Common myeloid progenitor, CD34-positive (primary cell): ENCODE measurements at regions not wholly inside any gene's neighbourhood (a gene's known extent, or its start where the extent isn't known, plus 50 kb on each side); places are given as distances from the start of the nearest gene placed in this dataset.

ENCODE experiments used
- CTCF ChIA-PET: fragments of 350-600 bp; sonication (Branson Sonifier 250); formaldehyde crosslinking; loops from one replicate; lab custom pipeline; 2021; ENCODE audit warnings: antibody characterized with exemption; lab: Charles Lee
- POLR2A ChIA-PET: fragments of 350-600 bp; sonication (Branson Sonifier 250); formaldehyde crosslinking; loops from one replicate; lab custom pipeline; 2021; ENCODE audit warnings: antibody characterized with exemption; lab: Charles Lee
- DNase-seq, 3 donors: peaks; one replicate each; pipeline versions ENCODE4 v3.0.0 to v3.0.0-alpha.2; 2013
- H3K27ac ChIP-seq, 2 experiments: 1 replicate in 1 of 2; 2 replicates in 1 of 2; pipeline ENCODE4 v1.7.0; 2013; ENCODE audit warnings: inconsistent platforms in 2 of 2, low read length in 2 of 2, mild to moderate bottlenecking in 2 of 2, low read depth in 1 of 2, moderate library complexity in 1 of 2; ENCODE audit not compliant: severe bottlenecking in 2 of 2, insufficient read depth in 1 of 2, poor library complexity in 1 of 2
- H3K27me3 ChIP-seq, 5 experiments: replicated peaks in 2 of 5; 1 replicate in 3 of 5; 2 replicates in 2 of 5; pipeline versions ENCODE4 v1.6.1 to v1.7.0; 2013; ENCODE audit warnings: low read length in 4 of 5, mild to moderate bottlenecking in 2 of 5, moderate library complexity in 2 of 5, inconsistent platforms in 1 of 5; ENCODE audit not compliant: insufficient read depth in 5 of 5, control insufficient read depth in 4 of 5
- H3K36me3 ChIP-seq, 4 experiments: 1 replicate in 2 of 4; 2 replicates in 2 of 4; pipeline versions ENCODE4 v1.6.1 to v1.7.0; 2013; ENCODE audit warnings: low read length in 3 of 4, control low read depth in 1 of 4, mild to moderate bottlenecking in 1 of 4; ENCODE audit not compliant: control insufficient read depth in 4 of 4, insufficient read depth in 4 of 4
- H3K4me1 ChIP-seq, 4 experiments: 1 replicate in 3 of 4; 2 replicates in 1 of 4; pipeline versions ENCODE4 v1.6.1 to v1.7.1; 2013; ENCODE audit warnings: low read length in 3 of 4, mild to moderate bottlenecking in 3 of 4, control low read depth in 1 of 4, inconsistent platforms in 1 of 4, moderate library complexity in 1 of 4; ENCODE audit not compliant: control insufficient read depth in 4 of 4, insufficient read depth in 4 of 4; ENCODE audit errors: control extremely low read depth in 1 of 4
- H3K4me3 ChIP-seq, 7 experiments: 1 replicate in 4 of 7; 2 replicates in 3 of 7; pipeline versions ENCODE4 v1.5.1 to v1.7.0; 2013; ENCODE audit warnings: mild to moderate bottlenecking in 7 of 7, low read length in 6 of 7, moderate library complexity in 6 of 7, inconsistent platforms in 2 of 7, low read depth in 2 of 7, control low read depth in 1 of 7; ENCODE audit not compliant: insufficient read depth in 4 of 7, control insufficient read depth in 1 of 7; ENCODE audit errors: extremely low read depth in 1 of 7
- H3K9me3 ChIP-seq, 5 experiments: 1 replicate in 4 of 5; 2 replicates in 1 of 5; pipeline versions ENCODE4 v1.6.1 to v1.7.1; 2013; ENCODE audit warnings: low read length in 4 of 5, mild to moderate bottlenecking in 2 of 5, inconsistent platforms in 1 of 5, low read depth in 1 of 5, moderate library complexity in 1 of 5; ENCODE audit not compliant: control insufficient read depth in 4 of 5, insufficient read depth in 2 of 5; ENCODE audit errors: control extremely low read depth in 1 of 5
- WGBS: methylation state at CpG from one replicate; pipeline ENCODE4 v1.1.5; 2013; ENCODE audit not compliant: insufficient coverage; 5-methylcytosine and 5-hydroxymethylcytosine counted together

DNA sequence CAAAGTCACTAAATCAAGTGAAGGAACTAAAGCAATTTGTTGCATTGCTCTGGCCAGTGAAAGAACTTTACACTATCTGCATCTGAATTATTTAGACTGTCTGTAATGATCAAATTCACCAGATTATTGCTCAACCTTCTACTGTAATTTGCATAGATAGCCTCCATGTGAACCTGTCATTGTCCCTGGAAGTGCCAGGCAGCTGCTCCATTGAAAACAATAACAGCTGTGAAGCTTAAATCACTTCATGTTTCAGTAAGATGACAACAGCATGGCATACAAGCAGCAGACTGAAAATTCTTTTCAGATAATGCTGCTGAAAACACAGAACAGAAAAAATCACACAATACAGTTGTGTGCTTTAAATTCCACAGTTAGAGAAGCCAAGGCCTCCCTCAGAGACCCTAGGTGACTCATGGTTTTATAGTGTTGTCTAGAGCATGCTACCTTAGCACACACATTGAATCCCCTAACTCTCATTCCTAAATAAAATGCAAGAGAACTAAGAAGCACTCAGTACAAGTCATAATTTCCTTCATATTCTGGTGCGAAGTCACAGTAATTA is 248.9 kb downstream of the TPBG start:
- no peak for DNase-seq
- Histone ChIP-seq H3K27me3 (no peaks in the 10 kb centered on the region), H3K9me3 (no peaks in the 10 kb centered on the region), H3K27ac (no peak overlapping the region), H3K36me3 (no peaks in the 10 kb centered on the region), H3K4me3 (no peak overlapping the region), H3K4me1 (no peaks in the 10 kb centered on the region)
- CTCF ChIA-PET = interaction anchor here (1.1 kb wide), 1 partner anchor 14 kb away, joined by 3 read pairs; no protein-coding TSS in a partner anchor
- WGBS = 100% methylated on average over 1 of the region's 1 CpG
- POLR2A ChIA-PET = no interaction called here

DNA sequence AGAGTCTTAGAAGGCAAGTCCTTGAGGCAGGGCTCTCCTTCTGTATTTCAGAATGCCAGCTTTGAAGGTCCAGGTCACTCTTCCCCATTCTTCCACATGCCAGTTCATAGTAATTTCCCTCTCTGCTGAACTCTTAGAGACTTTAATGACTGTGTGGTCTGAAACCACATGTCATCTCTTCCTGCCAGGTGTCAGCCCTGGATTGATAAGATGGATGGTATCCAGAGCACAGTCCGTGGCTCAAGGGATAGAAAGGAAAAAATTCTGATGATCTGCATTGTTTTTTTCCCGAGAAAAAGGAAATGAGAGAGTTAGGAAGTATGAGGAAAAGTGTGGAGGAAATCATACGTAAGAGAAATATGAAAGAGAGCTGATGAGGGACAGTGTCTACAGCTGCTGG is 250.9 kb downstream of the TPBG start:
- Histone ChIP-seq H3K27ac (no peak overlapping the region), H3K4me1 (no peaks in the 10 kb centered on the region), H3K27me3 (no peaks in the 10 kb centered on the region), H3K9me3 (no peaks in the 10 kb centered on the region), H3K4me3 (no peak overlapping the region), H3K36me3 (no peaks in the 10 kb centered on the region)
- no peak for DNase-seq
- 13% methylated on average over 3 of the region's 3 CpGs for whole genome bisulfite sequencing
- POLR2A ChIA-PET = no interaction called here
- CTCF ChIA-PET = no interaction called here

DNA sequence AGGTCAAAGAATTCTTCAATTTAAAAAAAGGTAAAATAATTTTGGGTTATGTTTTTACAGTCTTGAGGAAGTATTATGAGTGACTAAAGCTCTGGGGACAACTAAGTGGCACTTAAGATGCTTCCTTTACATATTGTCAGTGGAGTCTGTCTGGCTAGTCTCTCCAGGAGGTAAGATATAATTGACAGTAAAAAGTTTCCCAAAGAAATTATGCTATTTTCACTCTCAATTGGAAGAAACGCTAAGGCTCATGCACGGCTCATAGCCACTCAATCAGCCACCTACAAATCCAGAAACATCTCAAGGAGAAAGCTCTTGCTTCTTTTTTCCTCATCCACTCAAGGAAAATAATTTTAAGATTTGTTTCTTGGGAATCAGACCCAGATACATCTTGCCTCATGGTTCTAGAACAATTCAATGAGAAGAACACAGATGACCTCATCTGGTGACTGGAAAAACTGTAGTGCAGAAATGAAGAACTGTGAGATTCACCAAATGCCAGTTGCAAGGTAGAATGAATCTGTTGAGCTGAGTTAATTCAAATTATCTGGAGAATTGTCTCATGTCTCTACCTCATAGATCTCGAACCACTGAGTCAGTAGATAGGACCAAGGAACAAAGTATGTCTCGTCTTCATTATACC is 252.9 kb downstream of the TPBG start:
- Histone ChIP-seq H3K9me3 (no peaks in the 10 kb centered on the region), H3K27me3 (no peaks in the 10 kb centered on the region), H3K4me3 (no peak overlapping the region), H3K36me3 (no peaks in the 10 kb centered on the region), H3K27ac (no peak overlapping the region), H3K4me1 (no peaks in the 10 kb centered on the region)
- 96% methylated on average over 3 of the region's 4 CpGs for WGBS
- POLR2A ChIA-PET = no interaction called here
- CTCF ChIA-PET = no interaction called here
- DNase-seq = no peak

DNA sequence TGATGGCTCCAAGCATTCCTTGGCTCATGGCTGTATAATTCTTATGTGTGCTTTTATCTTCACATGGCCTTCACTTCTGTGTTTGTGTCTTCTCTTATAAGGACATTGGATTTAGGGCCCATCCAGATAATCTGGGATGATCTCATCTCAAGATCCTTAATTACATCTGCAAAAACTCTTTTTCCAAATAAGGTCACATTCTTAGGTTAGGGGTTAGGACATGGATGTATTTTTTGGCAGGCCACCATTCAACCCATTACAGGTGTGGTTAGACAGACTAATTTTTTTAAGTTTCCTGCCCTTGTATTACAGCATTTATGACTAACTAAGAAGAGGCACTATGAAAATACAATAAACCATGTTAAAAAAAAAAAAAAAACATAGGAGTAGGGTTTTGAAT is 254.0 kb downstream of the TPBG start:
- Histone ChIP-seq H3K4me3 (no peak overlapping the region), H3K27me3 (no peaks in the 10 kb centered on the region), H3K27ac (no peak overlapping the region), H3K4me1 (no peaks in the 10 kb centered on the region), H3K9me3 (no peaks in the 10 kb centered on the region), H3K36me3 (no peaks in the 10 kb centered on the region)
- DNase-seq = no peak
- CTCF ChIA-PET = no interaction called here
- POLR2A ChIA-PET = no interaction called here

DNA sequence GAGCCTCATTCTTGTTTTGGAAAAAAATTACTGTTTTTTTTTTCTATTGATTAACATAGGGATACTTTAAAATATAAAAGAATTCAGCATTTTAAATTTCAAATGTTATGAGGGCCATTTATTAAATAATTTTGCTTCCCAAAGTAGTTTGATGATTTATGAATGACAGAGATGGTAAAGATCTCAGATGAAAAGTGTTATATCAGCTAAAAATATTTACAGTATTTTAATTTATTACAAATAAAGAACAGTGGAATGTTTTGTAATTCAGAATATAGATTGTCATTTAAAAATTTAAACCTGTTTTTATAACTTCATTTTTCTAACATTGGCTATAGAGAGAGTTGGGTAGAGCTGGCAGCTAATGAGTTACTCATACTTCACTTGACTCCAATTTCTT is 256.0 kb downstream of the TPBG start:
- no peak for DNase-seq
- no peaks in the 10 kb centered on the region for H3K9me3 ChIP-seq
- no peak overlapping the region for H3K27ac ChIP-seq
- no peak overlapping the region for H3K4me3 ChIP-seq
- CTCF ChIA-PET = no interaction called here
- H3K36me3 ChIP-seq = no peaks in the 10 kb centered on the region
- no peaks in the 10 kb centered on the region for H3K27me3 ChIP-seq
- POLR2A ChIA-PET = no interaction called here
- H3K4me1 ChIP-seq = no peaks in the 10 kb centered on the region

DNA sequence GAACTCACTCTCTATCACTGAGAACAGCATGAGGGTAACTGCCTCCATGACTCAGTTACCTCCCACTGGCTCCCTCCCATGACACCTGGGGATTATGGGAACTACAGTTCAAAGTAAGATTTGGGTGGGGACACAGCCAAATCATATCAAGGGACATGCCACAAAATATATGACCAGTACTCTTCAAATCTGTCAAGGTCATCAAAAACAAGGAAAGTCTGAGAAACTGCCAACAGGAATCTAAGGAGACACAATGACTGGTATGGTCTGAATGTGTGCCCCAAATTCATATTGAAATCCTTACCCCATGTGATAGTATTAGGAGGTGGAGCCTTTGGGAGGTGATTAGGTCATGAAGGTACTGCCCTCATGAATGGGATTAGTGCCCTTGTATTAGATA is 258.8 kb downstream of the TPBG start:
- H3K27me3 ChIP-seq = no peaks in the 10 kb centered on the region
- CTCF ChIA-PET = no interaction called here
- no peaks in the 10 kb centered on the region for H3K9me3 ChIP-seq
- no peaks in the 10 kb centered on the region for H3K4me1 ChIP-seq
- H3K36me3 ChIP-seq = no peaks in the 10 kb centered on the region
- POLR2A ChIA-PET = no interaction called here
- H3K4me3 ChIP-seq = no peak overlapping the region
- no peak overlapping the region for H3K27ac ChIP-seq
- no peak for DNase-seq

DNA sequence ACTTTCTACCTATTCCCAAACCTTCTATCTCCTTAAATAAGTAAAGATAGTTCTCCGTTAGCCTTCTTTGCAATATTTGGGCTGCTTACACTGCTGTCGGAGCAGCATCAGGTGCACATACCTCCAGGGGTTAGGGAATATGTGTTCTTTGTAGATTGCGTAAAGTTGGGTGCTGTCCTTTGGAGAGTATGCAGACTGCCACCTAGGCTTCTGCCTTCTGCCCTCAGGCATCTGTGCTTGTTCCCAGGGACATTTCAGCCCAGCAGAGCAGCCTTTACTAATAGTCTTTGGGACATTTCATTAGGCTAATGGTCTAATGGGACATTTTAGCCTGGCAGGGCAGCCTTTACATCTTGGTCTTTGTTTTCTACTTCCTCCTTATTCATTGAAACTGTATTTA is 260.6 kb downstream of the TPBG start:
- H3K36me3 ChIP-seq = no peaks in the 10 kb centered on the region
- no peak for DNase-seq
- no peaks in the 10 kb centered on the region for H3K4me1 ChIP-seq
- POLR2A ChIA-PET = no interaction called here
- no peak overlapping the region for H3K27ac ChIP-seq
- CTCF ChIA-PET = no interaction called here
- H3K4me3 ChIP-seq = no peak overlapping the region
- H3K9me3 ChIP-seq = no peaks in the 10 kb centered on the region
- H3K27me3 ChIP-seq = no peaks in the 10 kb centered on the region
- WGBS = no CpG with 5 or more reads among the region's 3 CpGs
